ENCODE measurements at regions not wholly inside any gene's neighbourhood (a gene's known extent, or its start where the extent isn't known, plus 50 kb on each side); places are given as distances from the start of the nearest gene placed in this dataset.

- peak; percentile 8 for DNase-seq
These were observed 65.2 kb upstream of the PDZRN4 start for GRCh38 chr12:41122894-41123293.

GRCh38 chr12:41123871-41124270 lies 64.2 kb upstream of the PDZRN4 start:
- DNase-seq = no peak
